ENCODE measurements at regions not wholly inside any gene's neighbourhood (a gene's known extent, or its start where the extent isn't known, plus 50 kb on each side); places are given as distances from the start of the nearest gene placed in this dataset.
"Not testable (repeated sequence)": the region's sequence is repeated elsewhere in the genome, so short reads cannot be mapped to it uniquely, and the experiment has no call there.

DNA sequence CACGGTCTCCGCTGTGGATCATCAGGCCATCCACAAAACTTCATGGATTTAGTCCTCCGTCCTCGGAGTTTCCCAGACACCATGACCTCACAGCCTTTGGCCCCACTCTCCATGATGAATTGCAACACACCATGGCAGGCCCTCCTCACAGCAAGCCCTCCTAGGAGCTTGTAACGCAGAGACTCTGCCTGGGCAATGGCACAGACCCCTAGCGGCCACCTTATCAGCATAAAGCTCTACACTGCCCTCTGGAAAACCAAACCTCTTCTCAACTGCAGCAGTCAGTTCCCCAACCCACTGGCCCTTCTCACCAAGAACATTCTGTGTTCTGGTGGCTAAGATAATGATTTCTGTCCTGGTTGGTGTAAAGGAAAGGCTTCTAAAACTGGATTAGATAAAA lies 238.4 kb upstream of the USP15 start:
- H3K4me1 Mint-ChIP-seq (ENCODE audit: low read depth), result no peaks in the 10 kb centered on the region
- intact Hi-C loops (cut with micrococcal nuclease), result no loop called here
- no peaks in the 10 kb centered on the region for H3K9me3 Mint-ChIP-seq
- H3K27me3 Mint-ChIP-seq (ENCODE audit: low read depth), result no peaks in the 10 kb centered on the region
- no peaks in the 10 kb centered on the region for H3K36me3 Mint-ChIP-seq (ENCODE audit: low read depth)
- H3K27ac Mint-ChIP-seq, result no peak overlapping the region
- DNase-seq (ENCODE audit: low spot score), result no peak
- no peak overlapping the region for H3K4me3 Mint-ChIP-seq (ENCODE audit: low read depth)

DNA sequence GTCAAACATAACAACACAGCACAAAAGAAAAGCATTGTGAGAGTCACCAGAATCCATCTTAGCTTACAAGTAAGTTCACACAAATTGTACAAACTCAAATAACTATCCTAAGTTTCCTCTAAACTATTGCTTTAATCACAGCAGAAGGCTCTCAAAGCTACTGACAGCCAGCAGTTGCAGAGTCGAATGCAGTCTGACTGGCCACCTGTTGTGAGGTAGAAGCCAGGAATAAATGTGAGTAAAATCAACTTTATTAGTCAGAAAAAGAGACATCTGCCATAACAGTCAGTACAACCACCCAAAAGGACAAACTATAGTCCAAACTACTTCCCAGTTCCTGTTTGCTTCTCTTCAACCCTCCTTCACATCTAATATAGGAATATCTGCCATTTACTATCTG lies 231.7 kb upstream of the USP15 start:
- H3K9me3 Mint-ChIP-seq, result no peaks in the 10 kb centered on the region
- DNase-seq (ENCODE audit: low spot score), result no peak
- H3K27me3 Mint-ChIP-seq (ENCODE audit: low read depth), result no peaks in the 10 kb centered on the region
- no peak overlapping the region for H3K27ac Mint-ChIP-seq
- no peaks in the 10 kb centered on the region for H3K4me1 Mint-ChIP-seq (ENCODE audit: low read depth)
- intact Hi-C loops (cut with micrococcal nuclease), result no loop called here
- H3K4me3 Mint-ChIP-seq (ENCODE audit: low read depth), result no peak overlapping the region
- H3K36me3 Mint-ChIP-seq (ENCODE audit: low read depth), result no peaks in the 10 kb centered on the region

DNA sequence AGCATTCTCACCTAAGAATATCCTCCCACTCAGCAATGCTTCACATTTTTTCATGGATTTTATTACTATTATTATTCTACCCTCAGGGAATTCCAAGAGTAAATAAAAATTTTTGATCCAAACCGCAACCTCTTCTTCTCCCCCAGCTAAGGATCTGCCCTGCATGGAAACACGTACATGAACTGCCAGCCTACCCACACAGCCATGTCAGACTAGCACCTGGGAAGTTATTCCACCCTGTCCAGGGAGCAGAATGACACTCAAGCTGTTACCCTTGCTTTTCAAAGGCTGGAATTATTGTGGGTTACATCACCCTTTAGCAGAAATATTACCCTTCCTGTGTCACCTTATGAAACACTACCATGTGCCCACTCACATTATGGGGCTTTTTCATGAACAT lies 227.3 kb upstream of the USP15 start:
- no peaks in the 10 kb centered on the region for H3K27me3 Mint-ChIP-seq (ENCODE audit: low read depth)
- H3K9me3 Mint-ChIP-seq, result no peaks in the 10 kb centered on the region
- DNase-seq (ENCODE audit: low spot score), result no peak
- intact Hi-C loops (cut with micrococcal nuclease), result no loop called here
- no peak overlapping the region for H3K4me3 Mint-ChIP-seq (ENCODE audit: low read depth)
- H3K36me3 Mint-ChIP-seq (ENCODE audit: low read depth), result no peaks in the 10 kb centered on the region
- no peaks in the 10 kb centered on the region for H3K4me1 Mint-ChIP-seq (ENCODE audit: low read depth)
- H3K27ac Mint-ChIP-seq, result no peak overlapping the region

DNA sequence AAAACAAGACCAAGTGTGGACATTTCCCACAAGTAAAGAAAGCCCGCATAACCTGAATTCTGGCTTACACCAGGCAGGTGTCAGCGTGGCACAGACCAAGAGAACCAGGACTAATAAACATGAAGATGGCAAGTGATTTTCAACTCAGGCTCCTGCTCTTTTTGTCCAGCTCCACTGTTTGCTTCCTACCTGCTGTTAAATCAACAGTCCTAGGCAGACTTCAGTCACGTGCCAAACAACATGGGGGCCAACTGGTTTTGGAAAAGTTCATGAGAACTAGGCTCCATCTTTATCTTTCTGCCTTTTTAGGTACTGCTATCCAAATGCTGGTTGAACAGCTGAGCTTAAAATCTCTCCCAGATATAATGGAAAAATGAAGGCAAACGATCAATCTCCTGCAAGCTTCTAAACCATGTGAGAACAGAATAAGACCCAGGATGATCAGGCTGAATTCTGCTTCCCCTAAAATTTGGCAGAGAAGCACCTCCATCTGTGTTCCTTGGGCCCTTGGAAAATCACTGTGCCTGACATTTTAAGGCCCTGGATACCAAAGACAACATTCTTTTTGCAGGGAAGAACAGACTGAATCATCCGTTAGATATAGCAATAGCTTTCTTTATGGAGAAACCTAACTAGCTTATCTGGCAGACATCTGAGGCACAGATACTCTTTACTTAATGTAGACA lies 215.6 kb upstream of the USP15 start:
- no peaks in the 10 kb centered on the region for H3K4me1 Mint-ChIP-seq (ENCODE audit: low read depth)
- DNase-seq (ENCODE audit: low spot score), result no peak
- no peaks in the 10 kb centered on the region for H3K36me3 Mint-ChIP-seq (ENCODE audit: low read depth)
- no peak overlapping the region for H3K4me3 Mint-ChIP-seq (ENCODE audit: low read depth)
- intact Hi-C loops (cut with micrococcal nuclease), result no loop called here
- H3K27ac Mint-ChIP-seq, result no peak overlapping the region
- H3K27me3 Mint-ChIP-seq (ENCODE audit: low read depth), result no peaks in the 10 kb centered on the region
- H3K9me3 Mint-ChIP-seq, result no peaks in the 10 kb centered on the region

DNA sequence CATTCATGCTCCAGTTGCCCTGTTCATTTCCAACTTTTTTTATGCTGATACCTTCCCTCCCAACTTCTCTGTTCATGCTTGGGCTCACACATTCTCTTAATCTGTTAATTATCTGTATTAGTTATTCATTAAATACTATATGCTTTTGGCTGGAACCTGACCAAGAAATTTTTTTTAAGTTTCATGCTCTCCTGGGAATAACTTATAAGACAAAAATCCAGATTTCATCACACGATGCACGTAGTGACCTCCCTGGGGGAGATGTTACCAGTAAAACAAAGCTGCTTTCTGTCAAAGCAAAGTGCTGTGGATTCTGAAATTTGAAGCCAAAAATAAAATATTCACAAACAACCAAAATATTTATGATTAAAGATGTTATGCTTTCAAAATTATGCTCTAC lies 215.0 kb upstream of the USP15 start:
- Mint-ChIP-seq H3K4me3 (ENCODE audit: low read depth) (no peak overlapping the region), H3K27me3 (ENCODE audit: low read depth) (no peaks in the 10 kb centered on the region), H3K4me1 (ENCODE audit: low read depth) (no peaks in the 10 kb centered on the region), H3K36me3 (ENCODE audit: low read depth) (no peaks in the 10 kb centered on the region), H3K27ac (no peak overlapping the region), H3K9me3 (no peaks in the 10 kb centered on the region)
- no peak for DNase-seq (ENCODE audit: low spot score)
- intact Hi-C loops (cut with micrococcal nuclease), result no loop called here

DNA sequence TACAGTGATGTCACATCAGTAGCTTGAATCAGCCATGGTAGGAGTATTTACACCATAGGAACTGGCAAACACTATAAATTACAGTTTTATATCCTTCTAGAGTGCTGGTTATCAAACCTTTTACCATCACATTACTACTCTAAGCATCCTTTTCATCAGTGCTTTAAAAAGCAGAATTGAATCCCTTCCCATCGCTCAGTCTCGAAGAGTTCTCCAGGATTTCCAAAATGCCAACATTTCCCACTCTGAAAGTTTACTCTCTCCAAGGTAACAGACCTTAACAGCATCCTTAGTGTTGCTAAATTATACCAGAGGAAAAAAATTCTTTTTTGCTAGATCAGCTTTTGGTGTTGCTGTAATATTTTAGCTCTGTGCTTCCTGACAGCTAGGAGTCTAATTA lies 209.4 kb upstream of the USP15 start:
- H3K27me3 Mint-ChIP-seq (ENCODE audit: low read depth), result no peaks in the 10 kb centered on the region
- intact Hi-C loops (cut with micrococcal nuclease), result no loop called here
- no peaks in the 10 kb centered on the region for H3K9me3 Mint-ChIP-seq
- no peaks in the 10 kb centered on the region for H3K36me3 Mint-ChIP-seq (ENCODE audit: low read depth)
- no peak overlapping the region for H3K27ac Mint-ChIP-seq
- no peak for DNase-seq (ENCODE audit: low spot score)
- no peaks in the 10 kb centered on the region for H3K4me1 Mint-ChIP-seq (ENCODE audit: low read depth)
- H3K4me3 Mint-ChIP-seq (ENCODE audit: low read depth), result no peak overlapping the region

DNA sequence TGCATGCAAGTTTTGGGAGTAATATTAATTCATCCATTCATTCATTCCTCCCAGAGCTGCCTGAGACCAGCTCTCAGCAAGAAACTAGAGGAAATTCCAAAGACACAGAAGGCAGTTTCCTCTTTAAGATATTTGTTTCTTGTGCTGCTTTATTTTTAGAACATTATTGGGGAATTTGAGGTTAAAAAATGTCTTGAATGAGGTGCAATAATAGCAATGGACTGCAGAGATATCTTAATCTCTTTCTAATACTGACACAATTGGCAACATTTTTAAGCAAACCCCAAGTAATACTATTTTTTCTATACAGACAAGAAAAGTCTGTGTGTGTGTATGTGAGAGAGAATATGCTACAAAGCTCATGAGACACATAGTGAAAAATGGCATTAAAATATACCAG lies 190.2 kb upstream of the USP15 start:
- Mint-ChIP-seq H3K27ac (no peak overlapping the region), H3K27me3 (ENCODE audit: low read depth) (peaks cover 2% of the 10 kb centered on the region), H3K9me3 (no peaks in the 10 kb centered on the region), H3K36me3 (ENCODE audit: low read depth) (no peaks in the 10 kb centered on the region), H3K4me3 (ENCODE audit: low read depth) (no peak overlapping the region), H3K4me1 (ENCODE audit: low read depth) (no peaks in the 10 kb centered on the region)
- intact Hi-C loops (cut with micrococcal nuclease), result no loop called here
- DNase-seq (ENCODE audit: low spot score), result no peak

DNA sequence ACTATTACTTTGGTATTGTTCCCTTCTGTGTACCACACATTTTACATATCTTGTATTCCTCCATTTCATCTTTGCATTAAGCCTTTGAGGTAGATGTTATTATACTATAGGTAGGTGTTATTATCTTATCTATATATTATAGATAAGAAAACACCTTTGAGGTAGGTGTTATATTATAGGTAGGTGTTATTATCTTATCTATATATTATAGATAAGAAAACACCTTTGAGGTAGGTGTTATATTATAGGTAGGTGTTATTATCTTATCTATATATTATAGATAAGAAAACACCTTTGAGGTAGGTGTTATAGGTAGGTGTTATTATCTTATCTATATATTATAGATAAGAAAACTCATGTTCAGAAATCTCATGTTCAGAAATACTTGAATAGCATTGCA lies 187.0 kb upstream of the USP15 start:
- H3K27ac Mint-ChIP-seq; DNase-seq (ENCODE audit: low spot score); intact Hi-C loops (cut with micrococcal nuclease); H3K4me3 Mint-ChIP-seq (ENCODE audit: low read depth); H3K9me3 Mint-ChIP-seq; H3K36me3 Mint-ChIP-seq (ENCODE audit: low read depth); H3K4me1 Mint-ChIP-seq (ENCODE audit: low read depth); H3K27me3 Mint-ChIP-seq (ENCODE audit: low read depth): not testable (repeated sequence)

DNA sequence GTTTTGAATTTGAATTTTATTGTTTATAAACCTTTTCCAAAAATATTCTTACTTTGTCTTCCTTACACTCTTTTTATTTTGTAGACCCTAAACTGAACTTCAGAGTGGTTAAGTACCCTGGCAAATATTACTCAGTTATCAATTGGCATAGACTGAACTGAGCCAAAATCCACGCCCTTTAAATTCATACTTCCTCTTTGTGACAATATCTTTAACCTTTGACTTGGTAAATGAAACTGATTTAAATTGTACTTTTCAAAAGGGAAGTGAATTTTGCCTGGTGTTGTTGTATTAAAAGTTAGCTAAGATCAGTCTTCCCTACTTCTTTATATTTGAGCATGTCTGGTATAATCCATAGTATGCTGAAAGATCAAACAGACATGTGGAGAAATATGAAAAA lies 184.3 kb upstream of the USP15 start:
- no peaks in the 10 kb centered on the region for H3K9me3 Mint-ChIP-seq
- no peak overlapping the region for H3K27ac Mint-ChIP-seq
- H3K4me1 Mint-ChIP-seq (ENCODE audit: low read depth), result no peaks in the 10 kb centered on the region
- peaks cover 2% of the 10 kb centered on the region for H3K27me3 Mint-ChIP-seq (ENCODE audit: low read depth)
- intact Hi-C loops (cut with micrococcal nuclease), result no loop called here
- H3K36me3 Mint-ChIP-seq (ENCODE audit: low read depth), result no peaks in the 10 kb centered on the region
- DNase-seq (ENCODE audit: low spot score), result no peak
- no peak overlapping the region for H3K4me3 Mint-ChIP-seq (ENCODE audit: low read depth)

DNA sequence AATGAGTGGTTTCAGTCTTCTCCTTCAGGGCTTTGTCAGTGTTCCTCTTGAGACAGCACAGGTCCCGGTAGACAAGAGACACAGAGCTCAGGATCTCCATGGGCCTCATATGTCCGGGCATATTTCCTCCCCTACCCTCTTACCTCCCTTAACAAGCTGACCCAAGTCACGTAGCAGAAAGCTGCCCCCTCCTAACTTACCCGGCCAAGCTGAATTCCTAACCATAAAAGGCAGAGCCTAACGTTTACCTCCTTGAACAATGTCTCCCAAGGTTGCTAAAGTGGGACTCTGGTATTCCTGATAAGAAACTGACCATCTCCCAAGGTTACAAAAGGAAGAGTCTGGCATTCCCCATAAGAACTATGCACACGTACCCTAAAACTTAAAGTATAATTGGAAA lies 182.2 kb upstream of the USP15 start:
- Mint-ChIP-seq H3K4me1 (ENCODE audit: low read depth) (no peaks in the 10 kb centered on the region), H3K9me3 (no peaks in the 10 kb centered on the region)
- intact Hi-C loops (cut with micrococcal nuclease), result no loop called here

DNA sequence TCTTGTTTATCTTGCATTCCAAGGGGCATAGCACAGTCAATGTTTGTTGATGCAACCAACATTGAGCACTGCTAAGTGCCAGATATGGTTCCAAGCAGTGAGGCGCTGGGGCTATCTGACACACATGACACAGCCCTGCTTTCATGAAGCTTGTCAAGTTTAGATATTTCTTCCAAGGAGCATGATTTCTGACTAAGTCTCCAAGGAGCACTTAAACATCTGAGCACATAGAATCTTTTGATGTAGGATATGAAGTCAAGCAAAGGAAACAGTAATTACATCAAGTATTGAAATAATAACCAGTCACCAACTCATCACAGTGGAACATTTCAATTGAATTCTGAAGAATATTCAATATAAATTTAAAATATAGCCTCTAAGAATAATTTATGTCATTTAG lies 177.8 kb upstream of the USP15 start:
- H3K9me3 Mint-ChIP-seq, result no peaks in the 10 kb centered on the region
- DNase-seq (ENCODE audit: low spot score), result no peak
- H3K27ac Mint-ChIP-seq, result no peak overlapping the region
- H3K27me3 Mint-ChIP-seq (ENCODE audit: low read depth), result no peaks in the 10 kb centered on the region
- no peaks in the 10 kb centered on the region for H3K4me1 Mint-ChIP-seq (ENCODE audit: low read depth)
- H3K4me3 Mint-ChIP-seq (ENCODE audit: low read depth), result no peak overlapping the region
- no peaks in the 10 kb centered on the region for H3K36me3 Mint-ChIP-seq (ENCODE audit: low read depth)
- intact Hi-C loops (cut with micrococcal nuclease), result no loop called here

More for the DNA sequence above, 182.2 kb upstream of the USP15 start:
- H3K27me3 Mint-ChIP-seq (ENCODE audit: low read depth), result peaks cover 2% of the 10 kb centered on the region
- no peak overlapping the region for H3K4me3 Mint-ChIP-seq (ENCODE audit: low read depth)
- H3K27ac Mint-ChIP-seq, result no peak overlapping the region
- no peaks in the 10 kb centered on the region for H3K36me3 Mint-ChIP-seq (ENCODE audit: low read depth)
- no peak for DNase-seq (ENCODE audit: low spot score)

DNA sequence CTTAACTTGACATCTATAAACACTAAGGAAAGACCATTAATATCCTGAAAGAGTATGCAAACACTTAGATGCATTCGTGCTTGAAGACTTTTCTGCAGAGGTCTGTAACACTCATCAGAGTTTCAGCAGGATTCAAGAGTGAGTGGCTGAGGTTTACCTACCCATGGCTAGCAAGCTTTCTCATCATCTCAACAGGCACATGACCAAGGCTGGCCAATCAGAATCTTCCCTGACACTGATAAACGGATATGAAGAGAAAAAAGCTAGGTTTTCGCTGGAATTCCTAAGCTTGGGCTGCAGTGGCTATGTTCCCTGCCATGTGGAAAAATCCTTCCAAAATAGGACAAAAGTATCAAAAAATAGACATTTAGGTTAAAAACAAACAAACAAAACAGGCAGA lies 162.1 kb upstream of the USP15 start:
- Mint-ChIP-seq H3K27me3 (ENCODE audit: low read depth) (no peaks in the 10 kb centered on the region), H3K4me1 (ENCODE audit: low read depth) (no peaks in the 10 kb centered on the region), H3K9me3 (no peaks in the 10 kb centered on the region), H3K36me3 (ENCODE audit: low read depth) (no peaks in the 10 kb centered on the region), H3K27ac (no peak overlapping the region), H3K4me3 (ENCODE audit: low read depth) (no peak overlapping the region)
- intact Hi-C loops (cut with micrococcal nuclease), result no loop called here
- no peak for DNase-seq (ENCODE audit: low spot score)

DNA sequence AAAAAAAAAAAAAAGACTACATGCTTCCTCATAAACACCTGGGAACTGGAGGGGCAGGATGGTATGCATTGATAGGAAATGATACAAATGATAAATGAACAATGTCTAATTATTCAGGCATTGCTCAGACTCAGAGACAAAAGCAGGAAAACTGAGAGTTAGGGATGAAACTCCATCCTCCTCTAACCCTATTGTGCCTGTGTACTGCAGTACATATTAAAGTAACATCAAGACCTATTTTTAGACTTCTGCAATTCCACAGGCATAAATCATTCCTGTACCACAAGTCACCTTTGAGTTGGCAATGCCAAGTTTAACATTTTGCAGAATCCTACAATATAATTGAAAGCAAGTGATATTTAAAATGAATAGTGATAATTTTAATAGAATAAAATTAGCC lies 156.5 kb upstream of the USP15 start:
- no peak for DNase-seq (ENCODE audit: low spot score)
- no peaks in the 10 kb centered on the region for H3K36me3 Mint-ChIP-seq (ENCODE audit: low read depth)
- no peaks in the 10 kb centered on the region for H3K27me3 Mint-ChIP-seq (ENCODE audit: low read depth)
- H3K4me1 Mint-ChIP-seq (ENCODE audit: low read depth), result no peaks in the 10 kb centered on the region
- H3K4me3 Mint-ChIP-seq (ENCODE audit: low read depth), result no peak overlapping the region
- intact Hi-C loops (cut with micrococcal nuclease), result no loop called here
- no peak overlapping the region for H3K27ac Mint-ChIP-seq
- H3K9me3 Mint-ChIP-seq, result no peaks in the 10 kb centered on the region

DNA sequence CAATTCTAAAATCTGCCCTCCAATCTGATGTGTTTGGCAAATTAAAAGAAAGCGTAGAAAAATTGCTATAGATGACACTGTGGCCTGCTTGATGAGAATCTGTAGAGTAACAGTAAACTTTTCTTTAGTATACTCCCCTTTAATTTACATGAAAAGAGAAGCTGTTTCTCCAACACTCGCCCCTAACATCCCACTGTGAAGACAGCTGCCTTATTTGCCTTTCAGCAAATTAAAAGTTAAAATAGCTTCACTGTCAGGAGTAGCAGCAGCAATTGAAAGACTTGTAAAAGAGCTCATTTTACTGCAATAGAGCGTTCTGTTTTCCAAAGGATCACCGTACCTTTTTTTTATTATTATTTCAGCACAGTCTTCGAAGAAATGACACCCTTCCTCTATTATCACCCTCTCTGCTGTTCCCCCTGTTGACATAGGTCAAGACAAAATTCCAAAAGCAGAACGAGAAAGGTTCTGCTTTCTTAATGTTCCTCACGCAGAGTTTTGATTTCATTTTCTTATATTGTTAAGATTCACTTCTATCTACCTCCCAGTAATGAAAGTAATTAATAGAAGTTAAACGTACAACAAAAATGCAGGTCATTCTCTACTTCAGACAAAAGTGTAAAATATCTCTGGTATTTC lies 153.5 kb upstream of the USP15 start:
- Mint-ChIP-seq H3K36me3 (ENCODE audit: low read depth) (no peaks in the 10 kb centered on the region), H3K27me3 (ENCODE audit: low read depth) (peaks cover 3% of the 10 kb centered on the region), H3K4me1 (ENCODE audit: low read depth) (no peaks in the 10 kb centered on the region), H3K9me3 (no peaks in the 10 kb centered on the region), H3K4me3 (ENCODE audit: low read depth) (no peak overlapping the region), H3K27ac (no peak overlapping the region)
- DNase-seq (ENCODE audit: low spot score), result no peak
- intact Hi-C loops (cut with micrococcal nuclease), result no loop called here

Measured in activated T-helper 2 cell treated with anti-CD3 and anti-CD28 coated beads, Interferon-gamma antibody, Interleukin-2, Interleukin-4, amounts not matched to agents 10 μg/mL and 5 μg/mL and 100 μg/mL, durations not matched to agents 14 hours and 24 hours and 36 hours (primary cell).